ENCODE measurements at regions not wholly inside any gene's neighbourhood (a gene's known extent, or its start where the extent isn't known, plus 50 kb on each side); places are given as distances from the start of the nearest gene placed in this dataset.

DNA sequence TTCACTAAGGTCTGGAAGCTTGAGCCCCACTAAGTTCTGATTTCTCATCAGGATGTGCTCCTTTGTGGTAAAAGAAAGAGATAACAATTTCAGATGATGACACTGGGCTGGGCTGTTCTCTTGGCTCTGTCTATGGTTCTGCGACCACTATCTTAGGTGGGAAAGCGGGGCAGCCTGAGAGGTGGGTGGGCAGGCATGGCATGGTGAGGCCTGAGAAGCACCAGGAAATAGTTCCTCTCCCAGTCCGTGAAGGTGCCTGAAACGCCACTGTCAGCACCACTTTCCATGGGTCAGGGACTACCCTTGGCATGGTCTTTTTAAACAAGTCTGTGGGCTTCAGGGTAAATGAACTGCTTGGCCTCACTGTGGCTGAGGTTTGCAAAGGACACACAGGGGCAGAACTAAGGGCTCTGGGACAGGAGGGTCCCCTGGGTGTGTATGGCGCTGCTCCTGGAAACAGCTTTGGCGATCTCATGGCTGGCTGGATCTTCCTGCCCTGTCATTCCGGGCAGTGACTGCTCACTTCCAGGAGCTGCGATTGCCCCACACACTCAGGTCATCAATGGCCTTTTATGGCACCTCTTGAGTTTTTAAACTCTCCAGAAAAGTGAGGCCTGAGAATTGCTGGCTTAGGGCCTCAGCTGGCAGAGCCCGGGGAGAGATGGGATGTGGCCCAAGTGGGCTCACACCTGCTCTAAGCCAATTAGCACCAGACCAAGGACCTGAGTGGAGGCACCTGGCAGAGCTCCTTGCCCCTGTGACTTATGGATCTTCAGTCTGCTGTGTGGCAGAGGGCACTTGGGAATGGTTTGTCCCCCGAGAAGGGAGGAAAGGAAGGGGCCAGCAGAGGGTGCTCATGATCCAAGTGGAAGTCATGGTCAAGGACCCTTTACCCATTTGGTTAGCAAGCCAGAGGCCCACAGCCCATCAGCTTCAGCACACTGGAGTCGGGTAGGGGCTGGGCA, 55.6 kb upstream of the LYVE1 start:
- TF ChIP-seq, protein P1, sequence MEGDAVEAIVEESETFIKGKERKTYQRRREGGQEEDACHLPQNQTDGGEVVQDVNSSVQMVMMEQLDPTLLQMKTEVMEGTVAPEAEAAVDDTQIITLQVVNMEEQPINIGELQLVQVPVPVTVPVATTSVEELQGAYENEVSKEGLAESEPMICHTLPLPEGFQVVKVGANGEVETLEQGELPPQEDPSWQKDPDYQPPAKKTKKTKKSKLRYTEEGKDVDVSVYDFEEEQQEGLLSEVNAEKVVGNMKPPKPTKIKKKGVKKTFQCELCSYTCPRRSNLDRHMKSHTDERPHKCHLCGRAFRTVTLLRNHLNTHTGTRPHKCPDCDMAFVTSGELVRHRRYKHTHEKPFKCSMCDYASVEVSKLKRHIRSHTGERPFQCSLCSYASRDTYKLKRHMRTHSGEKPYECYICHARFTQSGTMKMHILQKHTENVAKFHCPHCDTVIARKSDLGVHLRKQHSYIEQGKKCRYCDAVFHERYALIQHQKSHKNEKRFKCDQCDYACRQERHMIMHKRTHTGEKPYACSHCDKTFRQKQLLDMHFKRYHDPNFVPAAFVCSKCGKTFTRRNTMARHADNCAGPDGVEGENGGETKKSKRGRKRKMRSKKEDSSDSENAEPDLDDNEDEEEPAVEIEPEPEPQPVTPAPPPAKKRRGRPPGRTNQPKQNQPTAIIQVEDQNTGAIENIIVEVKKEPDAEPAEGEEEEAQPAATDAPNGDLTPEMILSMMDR (IDR thresholded peaks at IDR 0.05) = peak; percentile 51
- Histone ChIP-seq H3K36me3 (no peaks in the 10 kb centered on the region), H3K4me1 (peaks cover 13% of the 10 kb centered on the region), H3K27me3 (no peaks in the 10 kb centered on the region), H3K27ac (peak overlapping the region; percentile 63), H3K9me3 (no peaks in the 10 kb centered on the region), H3K4me3 (no peak overlapping the region)
- intact Hi-C loops (cut with DNase I) = no loop called here
- DNase-seq (peak; percentile 86), ATAC-seq (peak; percentile 81)

DNA sequence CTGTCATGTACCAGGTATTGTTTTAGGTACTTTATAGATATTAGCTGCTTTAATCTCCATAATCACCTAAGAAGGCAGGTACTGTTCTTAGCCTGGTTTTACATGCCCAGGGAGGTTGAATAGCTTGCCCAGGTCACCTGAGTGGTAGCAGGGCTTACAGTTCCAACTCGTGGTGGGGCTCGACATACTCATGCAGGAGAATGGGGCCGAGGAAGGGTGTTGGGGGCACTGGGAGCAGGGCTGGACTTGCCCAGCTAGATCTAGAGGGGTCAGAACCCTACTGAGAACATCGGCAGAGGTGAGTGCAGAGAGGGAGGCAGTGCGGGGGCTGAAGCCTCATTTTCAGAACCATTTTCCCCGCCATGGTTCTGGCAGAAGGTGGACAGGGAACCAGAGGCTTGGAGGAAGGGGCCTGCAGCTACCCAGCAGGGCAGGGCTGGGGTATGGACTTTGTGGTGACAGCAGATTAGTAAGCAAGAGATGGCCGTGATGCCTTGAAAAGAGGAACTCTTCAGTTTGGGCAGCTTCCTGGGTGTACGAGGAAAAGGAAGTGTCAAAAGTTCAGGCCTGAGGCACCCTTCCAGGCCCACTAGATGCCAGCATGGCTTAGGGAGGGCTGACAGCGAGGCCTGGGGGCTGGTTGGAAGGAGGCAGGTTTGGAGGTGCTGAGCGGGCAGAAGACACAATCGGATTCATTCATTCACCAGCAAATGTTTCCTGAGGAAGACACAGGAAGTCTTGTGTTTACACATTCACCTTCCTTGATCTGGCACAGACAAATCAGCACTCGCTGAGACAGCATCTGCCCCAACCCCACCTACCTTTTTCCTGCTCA, 54.7 kb upstream of the LYVE1 start:
- intact Hi-C loops (cut with DNase I) = no loop called here
- H3K4me1 ChIP-seq = peaks cover 22% of the 10 kb centered on the region
- TF ChIP-seq, protein P1 (IDR thresholded peaks at IDR 0.05) = no peak
- no peak overlapping the region for H3K4me3 ChIP-seq
- peak; percentile 68 for ATAC-seq
- DNase-seq = no peak
- H3K36me3 ChIP-seq = no peaks in the 10 kb centered on the region
- H3K27me3 ChIP-seq = no peaks in the 10 kb centered on the region
- H3K27ac ChIP-seq = peak overlapping the region; percentile 24
- no peaks in the 10 kb centered on the region for H3K9me3 ChIP-seq

DNA sequence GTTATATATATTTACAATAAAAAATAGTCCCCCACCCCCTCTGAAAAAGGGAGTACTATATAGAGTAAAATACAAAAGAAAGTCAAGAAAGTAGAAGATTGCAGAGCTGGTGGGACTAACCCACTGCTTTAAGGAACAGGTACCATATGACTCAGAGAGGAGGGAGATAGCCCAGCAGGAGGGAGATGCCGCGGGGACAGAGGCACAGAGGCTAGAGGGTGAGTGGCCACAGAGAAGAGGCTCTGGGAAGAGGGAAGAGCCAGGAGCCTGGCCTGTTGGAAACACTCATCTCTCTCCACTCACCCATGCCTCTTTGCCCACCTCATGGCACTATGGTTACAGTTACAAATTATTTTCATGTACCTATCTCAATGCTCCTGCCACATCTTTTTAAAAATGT, 53.6 kb upstream of the LYVE1 start:
- intact Hi-C loops (cut with DNase I) = no loop called here
- no peak for DNase-seq
- H3K4me1 ChIP-seq = peaks cover 29% of the 10 kb centered on the region
- no peaks in the 10 kb centered on the region for H3K9me3 ChIP-seq
- H3K27ac ChIP-seq = no peak overlapping the region
- no peak for ATAC-seq
- TF ChIP-seq, protein P1 (IDR thresholded peaks at IDR 0.05) = no peak
- H3K36me3 ChIP-seq = no peaks in the 10 kb centered on the region
- no peaks in the 10 kb centered on the region for H3K27me3 ChIP-seq
- H3K4me3 ChIP-seq = no peak overlapping the region

DNA sequence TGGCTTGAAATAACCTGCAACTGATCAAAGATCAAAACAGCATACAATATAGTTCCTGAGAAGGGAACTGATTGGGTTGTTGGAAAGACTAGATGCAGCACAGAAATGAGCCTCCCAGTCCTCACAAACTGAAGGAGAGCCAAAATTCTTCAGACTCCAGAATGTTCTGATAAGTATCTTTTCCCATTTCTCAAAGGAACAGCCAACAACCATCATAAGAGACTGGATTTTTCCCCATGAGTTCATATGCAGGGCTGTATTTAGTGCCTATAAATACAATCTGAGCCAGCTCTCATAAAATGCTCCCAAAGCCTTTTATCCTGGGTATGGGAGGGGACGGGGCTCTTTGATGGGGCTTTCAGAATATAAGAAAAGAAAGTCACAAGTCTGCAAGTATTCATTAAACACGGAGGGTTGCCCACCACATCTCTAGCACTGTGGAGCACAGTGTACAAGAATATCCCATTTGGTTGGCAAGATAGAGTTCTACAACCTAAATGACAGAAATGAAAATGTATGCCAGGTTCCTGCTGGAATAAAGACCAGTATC, 50.7 kb upstream of the LYVE1 start:
- ATAC-seq (no peak), DNase-seq (no peak)
- H3K27ac ChIP-seq = no peak overlapping the region
- peaks cover 24% of the 10 kb centered on the region for H3K4me1 ChIP-seq
- intact Hi-C loops (cut with DNase I) = no loop called here
- no peaks in the 10 kb centered on the region for H3K9me3 ChIP-seq
- H3K4me3 ChIP-seq = no peak overlapping the region
- TF ChIP-seq, protein P1 (IDR thresholded peaks at IDR 0.05) = no peak
- H3K36me3 ChIP-seq = no peaks in the 10 kb centered on the region
- H3K27me3 ChIP-seq = no peaks in the 10 kb centered on the region

DNA sequence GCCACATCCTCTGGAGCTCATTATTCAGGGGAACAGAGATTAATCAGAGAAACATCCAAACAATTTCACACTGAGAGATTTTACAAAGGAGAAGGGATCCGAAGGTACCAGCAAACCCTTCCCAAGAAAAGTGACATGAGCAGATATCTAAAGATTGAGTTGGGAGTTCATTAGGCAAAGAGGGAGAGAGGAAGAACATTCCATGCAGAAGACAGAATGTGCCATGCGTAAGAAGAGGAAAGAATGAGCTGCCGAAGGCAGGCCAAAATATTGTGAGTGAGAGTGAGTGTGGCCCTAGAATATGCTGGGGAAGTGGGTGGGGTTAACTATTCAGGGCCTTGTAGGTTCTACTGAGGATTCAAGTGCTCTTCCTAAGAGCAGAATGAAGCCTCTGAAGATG, 50.0 kb upstream of the LYVE1 start:
- Histone ChIP-seq H3K27me3 (no peaks in the 10 kb centered on the region), H3K9me3 (no peaks in the 10 kb centered on the region), H3K27ac (peak overlapping the region; percentile 26), H3K4me3 (no peak overlapping the region), H3K36me3 (no peaks in the 10 kb centered on the region), H3K4me1 (peaks cover 19% of the 10 kb centered on the region)
- intact Hi-C loops (cut with DNase I) = no loop called here
- TF ChIP-seq, protein P1 (IDR thresholded peaks at IDR 0.05) = no peak
- ATAC-seq (no peak), DNase-seq (no peak)

Data from upper lobe of right lung (tissue), 1 donor.